ENCODE measurements at regions not wholly inside any gene's neighbourhood (a gene's known extent, or its start where the extent isn't known, plus 50 kb on each side); places are given as distances from the start of the nearest gene placed in this dataset.

DNA sequence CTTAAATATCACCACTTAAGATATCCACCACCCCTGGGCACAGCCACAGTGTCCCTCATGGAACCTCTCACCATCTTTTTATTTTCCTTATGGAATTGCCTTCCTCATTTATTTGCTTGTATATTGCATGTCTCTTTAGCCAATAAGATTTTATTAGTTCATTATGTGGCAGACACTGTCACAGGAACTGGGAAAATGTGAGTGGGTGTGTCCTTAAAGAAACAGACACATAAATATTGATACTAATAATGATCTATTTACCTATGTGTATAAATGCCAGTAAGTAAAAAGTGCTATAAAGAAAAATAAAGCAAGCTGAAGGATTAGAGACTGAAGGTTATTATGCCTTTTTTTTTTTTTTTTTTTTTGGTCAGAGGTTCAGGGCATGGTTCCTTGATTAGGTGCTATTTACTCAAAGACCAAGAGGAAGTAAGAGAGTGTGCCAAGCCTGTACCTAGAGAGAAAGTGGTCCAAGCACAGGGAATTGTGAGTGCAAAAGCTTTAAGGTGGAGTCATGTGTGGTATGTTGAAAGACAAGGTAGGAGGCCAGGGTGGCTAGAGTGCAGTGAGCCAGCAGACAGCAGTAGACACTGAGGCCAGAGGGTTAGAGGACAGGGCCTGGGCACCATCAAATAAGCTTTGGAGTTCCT lies 589.0 kb downstream of the USP25 start:
- TF ChIP-seq, protein P1, sequence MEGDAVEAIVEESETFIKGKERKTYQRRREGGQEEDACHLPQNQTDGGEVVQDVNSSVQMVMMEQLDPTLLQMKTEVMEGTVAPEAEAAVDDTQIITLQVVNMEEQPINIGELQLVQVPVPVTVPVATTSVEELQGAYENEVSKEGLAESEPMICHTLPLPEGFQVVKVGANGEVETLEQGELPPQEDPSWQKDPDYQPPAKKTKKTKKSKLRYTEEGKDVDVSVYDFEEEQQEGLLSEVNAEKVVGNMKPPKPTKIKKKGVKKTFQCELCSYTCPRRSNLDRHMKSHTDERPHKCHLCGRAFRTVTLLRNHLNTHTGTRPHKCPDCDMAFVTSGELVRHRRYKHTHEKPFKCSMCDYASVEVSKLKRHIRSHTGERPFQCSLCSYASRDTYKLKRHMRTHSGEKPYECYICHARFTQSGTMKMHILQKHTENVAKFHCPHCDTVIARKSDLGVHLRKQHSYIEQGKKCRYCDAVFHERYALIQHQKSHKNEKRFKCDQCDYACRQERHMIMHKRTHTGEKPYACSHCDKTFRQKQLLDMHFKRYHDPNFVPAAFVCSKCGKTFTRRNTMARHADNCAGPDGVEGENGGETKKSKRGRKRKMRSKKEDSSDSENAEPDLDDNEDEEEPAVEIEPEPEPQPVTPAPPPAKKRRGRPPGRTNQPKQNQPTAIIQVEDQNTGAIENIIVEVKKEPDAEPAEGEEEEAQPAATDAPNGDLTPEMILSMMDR (conservative IDR thresholded peaks at IDR 0.05; ENCODE audit: low read depth, low read length): no peak
- no peak for TF ChIP-seq EZH2 (IDR thresholded peaks at IDR 0.05; ENCODE audit: borderline replicate concordance, low read depth, low read length, poor library complexity, severe bottlenecking)

Measured in A673 (cell line).